HG03135 (cell line): ENCODE measurements at regions not wholly inside any gene's neighbourhood (a gene's known extent, or its start where the extent isn't known, plus 50 kb on each side); places are given as distances from the start of the nearest gene placed in this dataset.
A peak's percentile ranks its signal among the peaks of the same experiment; 100 is the strongest.
"Not testable (repeated sequence)": the region's sequence is repeated elsewhere in the genome, so short reads cannot be mapped to it uniquely, and the experiment has no call there.

Experiments
- ATAC-seq: cut with Tn5 transposase; IDR thresholded peaks from one replicate; pipeline ENCODE4 v1.9.1; 2021; ENCODE audit warnings: mild to moderate bottlenecking, moderate library complexity; ENCODE audit not compliant: unreplicated experiment

GRCh38 chr1:8120693-8121260, 94.7 kb upstream of the ERRFI1 start:
- no peak for ATAC-seq

GRCh38 chr1:8118736-8119135, 92.6 kb upstream of the ERRFI1 start:
- ATAC-seq: not testable (repeated sequence)

GRCh38 chr1:8118031-8118451, 91.9 kb upstream of the ERRFI1 start:
- no peak for ATAC-seq

- no peak for ATAC-seq
Measured at GRCh38 chr1:8116894-8117264, 90.8 kb upstream of the ERRFI1 start.

GRCh38 chr1:8115769-8116167, 89.7 kb upstream of the ERRFI1 start:
- no peak for ATAC-seq

GRCh38 chr1:8115031-8115768, 89.1 kb upstream of the ERRFI1 start:
- no peak for ATAC-seq

GRCh38 chr1:8113262-8114220, 87.4 kb upstream of the ERRFI1 start:
- ATAC-seq: no peak

GRCh38 chr1:8112611-8113261, 86.6 kb upstream of the ERRFI1 start:
- ATAC-seq: no peak

GRCh38 chr1:8111560-8111959, 85.5 kb upstream of the ERRFI1 start:
- ATAC-seq: no peak

GRCh38 chr1:8109216-8109615, 83.1 kb upstream of the ERRFI1 start:
- ATAC-seq: no peak

- ATAC-seq: no peak
Measured at GRCh38 chr1:8107897-8108296, 81.8 kb upstream of the ERRFI1 start.

- ATAC-seq: no peak
Measured at GRCh38 chr1:8104278-8105236, 78.4 kb upstream of the ERRFI1 start.

GRCh38 chr1:8097908-8098307, 71.8 kb upstream of the ERRFI1 start:
- ATAC-seq: no peak

GRCh38 chr1:8097077-8097799, 71.1 kb upstream of the ERRFI1 start:
- peak; percentile 84 for ATAC-seq

- ATAC-seq: no peak
Measured at GRCh38 chr1:8096105-8097011, 70.2 kb upstream of the ERRFI1 start.

GRCh38 chr1:8095584-8095983, 69.5 kb upstream of the ERRFI1 start:
- no peak for ATAC-seq

- no peak for ATAC-seq
Measured at GRCh38 chr1:8094481-8095241, 68.6 kb upstream of the ERRFI1 start.
